DMS53 (cell line): ENCODE measurements at regions not wholly inside any gene's neighbourhood (a gene's known extent, or its start where the extent isn't known, plus 50 kb on each side); places are given as distances from the start of the nearest gene placed in this dataset.
A peak's percentile ranks its signal among the peaks of the same experiment; 100 is the strongest.
"Not testable (repeated sequence)": the region's sequence is repeated elsewhere in the genome, so short reads cannot be mapped to it uniquely, and the experiment has no call there.

Experiments used
- DNase-seq: peaks from one replicate; lab custom pipeline; 2025; lab: John Stamatoyannopoulos, UW

GRCh38 chr4:104549736-104550135 is 55.0 kb upstream of the CXXC4 start:
- DNase-seq: peak; percentile 58

GRCh38 chr4:104559502-104559901 is 64.8 kb upstream of the CXXC4 start:
- no peak for DNase-seq

- no peak for DNase-seq
These were observed 76.6 kb upstream of the CXXC4 start for GRCh38 chr4:104571341-104571740.

- no peak for DNase-seq
These were observed 79.7 kb upstream of the CXXC4 start for GRCh38 chr4:104574371-104574770.

GRCh38 chr4:104575278-104575677 is 80.6 kb upstream of the CXXC4 start:
- no peak for DNase-seq

GRCh38 chr4:104577405-104577804 is 82.7 kb upstream of the CXXC4 start:
- DNase-seq: no peak

- not testable (repeated sequence) for DNase-seq
These were observed 86.8 kb upstream of the CXXC4 start for GRCh38 chr4:104581476-104581875.

- not testable (repeated sequence) for DNase-seq
These were observed 87.4 kb upstream of the CXXC4 start for GRCh38 chr4:104582056-104582455.

GRCh38 chr4:104589264-104589868 is 94.7 kb upstream of the CXXC4 start:
- DNase-seq: peak; percentile 65

- peak; percentile 93 for DNase-seq
These were observed 96.8 kb upstream of the CXXC4 start for GRCh38 chr4:104591510-104591911.

- DNase-seq: peak; percentile 41
These were observed 97.5 kb upstream of the CXXC4 start for GRCh38 chr4:104592183-104592582.

GRCh38 chr4:104593019-104593418 is 98.3 kb upstream of the CXXC4 start:
- DNase-seq: peak; percentile 20

GRCh38 chr4:104596189-104596588 is 101.5 kb upstream of the CXXC4 start:
- no peak for DNase-seq

- DNase-seq: no peak
These were observed 120.8 kb upstream of the CXXC4 start for GRCh38 chr4:104615496-104615895.

GRCh38 chr4:104615926-104616325 is 121.2 kb upstream of the CXXC4 start:
- DNase-seq: no peak

- DNase-seq: no peak
These were observed 121.7 kb upstream of the CXXC4 start for GRCh38 chr4:104616401-104616820.

- DNase-seq: no peak
These were observed 131.0 kb upstream of the CXXC4 start for GRCh38 chr4:104625706-104626105.

GRCh38 chr4:104629601-104630000 is 134.9 kb upstream of the CXXC4 start:
- DNase-seq: no peak

GRCh38 chr4:104630272-104630671 is 135.6 kb upstream of the CXXC4 start:
- DNase-seq: no peak

- DNase-seq: no peak
These were observed 136.3 kb upstream of the CXXC4 start for GRCh38 chr4:104631000-104631399.

- DNase-seq: no peak
These were observed 146.7 kb upstream of the CXXC4 start for GRCh38 chr4:104641418-104641817.

- DNase-seq: no peak
These were observed 147.8 kb upstream of the CXXC4 start for GRCh38 chr4:104642521-104642920.

GRCh38 chr4:104643805-104644204 is 149.1 kb upstream of the CXXC4 start:
- DNase-seq: no peak

- DNase-seq: no peak
These were observed 154.9 kb upstream of the CXXC4 start for GRCh38 chr4:104649631-104650030.
